ENCODE measurements at regions not wholly inside any gene's neighbourhood (a gene's known extent, or its start where the extent isn't known, plus 50 kb on each side); places are given as distances from the start of the nearest gene placed in this dataset.
"Not testable (repeated sequence)": the region's sequence is repeated elsewhere in the genome, so short reads cannot be mapped to it uniquely, and the experiment has no call there.

GRCh38 chr13:62418872-62419271 is 1003.2 kb upstream of the PCDH20 start:
- no peaks in the 10 kb centered on the region for H3K9me3 ChIP-seq (ENCODE audit: control insufficient read depth, low read length, poor library complexity, severe bottlenecking)
- Mint-ChIP-seq H3K36me3 (ENCODE audit: low read depth) (no peaks in the 10 kb centered on the region), H3K4me3 (no peak overlapping the region), H3K4me1 (no peaks in the 10 kb centered on the region), H3K27me3 (no peaks in the 10 kb centered on the region), H3K27ac (no peak overlapping the region)
- DNase-seq: no peak
- ATAC-seq: no peak

DNA sequence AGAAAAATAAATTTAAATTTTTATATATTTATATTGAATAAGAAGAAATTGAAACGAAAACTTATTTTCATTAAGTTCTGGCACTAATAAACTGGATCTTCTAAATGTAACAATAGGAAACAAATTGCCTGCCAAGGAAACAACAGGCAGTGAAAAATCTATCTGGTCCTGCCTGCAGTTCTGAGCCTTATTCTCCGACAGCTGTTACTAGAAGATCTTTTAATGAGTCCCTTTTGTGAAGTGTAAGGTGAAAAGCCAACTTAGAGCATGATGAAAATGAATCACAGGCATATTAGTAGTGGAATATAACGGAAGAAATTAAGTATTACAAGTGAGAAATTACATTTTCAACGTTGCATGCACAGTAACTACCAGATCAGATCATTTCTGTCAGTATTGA is 1002.7 kb upstream of the PCDH20 start:
- no peak for DNase-seq
- H3K4me3 Mint-ChIP-seq: no peak overlapping the region
- no peaks in the 10 kb centered on the region for H3K36me3 Mint-ChIP-seq (ENCODE audit: low read depth)
- no peak for ATAC-seq
- no peaks in the 10 kb centered on the region for H3K9me3 ChIP-seq (ENCODE audit: control insufficient read depth, low read length, poor library complexity, severe bottlenecking)
- H3K27ac Mint-ChIP-seq: no peak overlapping the region
- H3K4me1 Mint-ChIP-seq: no peaks in the 10 kb centered on the region
- H3K27me3 Mint-ChIP-seq: no peaks in the 10 kb centered on the region

- Mint-ChIP-seq H3K36me3 (ENCODE audit: low read depth) (no peaks in the 10 kb centered on the region), H3K27me3 (no peaks in the 10 kb centered on the region), H3K4me1 (no peaks in the 10 kb centered on the region), H3K4me3 (no peak overlapping the region), H3K27ac (no peak overlapping the region)
- no peaks in the 10 kb centered on the region for H3K9me3 ChIP-seq (ENCODE audit: control insufficient read depth, low read length, poor library complexity, severe bottlenecking)
- ATAC-seq (no peak), DNase-seq (no peak)
Measured at GRCh38 chr13:62407871-62408270, 992.2 kb upstream of the PCDH20 start.

- no peak for DNase-seq
- no peak overlapping the region for H3K27ac Mint-ChIP-seq
Measured at GRCh38 chr13:62388515-62388914, 972.9 kb upstream of the PCDH20 start.

DNA sequence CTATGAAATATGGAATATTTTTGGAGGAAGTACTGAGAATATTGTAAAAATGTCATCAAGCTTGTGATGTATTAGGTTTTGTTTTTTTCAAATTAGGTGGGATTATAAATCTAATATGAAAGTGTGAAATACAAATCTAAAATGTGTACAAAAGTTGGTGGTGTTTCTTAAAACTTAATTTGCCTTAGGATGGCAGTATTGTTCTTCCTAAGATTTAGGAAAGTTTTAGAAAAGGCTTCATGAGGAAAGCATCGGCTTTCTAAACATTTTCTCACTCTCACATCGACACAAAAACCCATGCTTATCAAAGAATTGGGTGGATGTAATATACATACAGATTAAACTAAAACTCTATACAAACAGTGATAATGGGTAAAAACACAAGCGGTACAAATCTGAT is 972.0 kb upstream of the PCDH20 start:
- Mint-ChIP-seq H3K27ac (no peak overlapping the region), H3K4me3 (no peak overlapping the region), H3K4me1 (no peaks in the 10 kb centered on the region), H3K36me3 (ENCODE audit: low read depth) (no peaks in the 10 kb centered on the region), H3K27me3 (no peaks in the 10 kb centered on the region)
- DNase-seq (no peak), ATAC-seq (no peak)
- no peaks in the 10 kb centered on the region for H3K9me3 ChIP-seq (ENCODE audit: control insufficient read depth, low read length, poor library complexity, severe bottlenecking)

More at GRCh38 chr13:62388515-62388914, 972.9 kb upstream of the PCDH20 start:
- no peaks in the 10 kb centered on the region for H3K9me3 ChIP-seq (ENCODE audit: control insufficient read depth, low read length, poor library complexity, severe bottlenecking)
- no peaks in the 10 kb centered on the region for H3K36me3 Mint-ChIP-seq (ENCODE audit: low read depth)
- no peaks in the 10 kb centered on the region for H3K4me1 Mint-ChIP-seq
- no peaks in the 10 kb centered on the region for H3K27me3 Mint-ChIP-seq
- no peak for ATAC-seq
- no peak overlapping the region for H3K4me3 Mint-ChIP-seq

DNA sequence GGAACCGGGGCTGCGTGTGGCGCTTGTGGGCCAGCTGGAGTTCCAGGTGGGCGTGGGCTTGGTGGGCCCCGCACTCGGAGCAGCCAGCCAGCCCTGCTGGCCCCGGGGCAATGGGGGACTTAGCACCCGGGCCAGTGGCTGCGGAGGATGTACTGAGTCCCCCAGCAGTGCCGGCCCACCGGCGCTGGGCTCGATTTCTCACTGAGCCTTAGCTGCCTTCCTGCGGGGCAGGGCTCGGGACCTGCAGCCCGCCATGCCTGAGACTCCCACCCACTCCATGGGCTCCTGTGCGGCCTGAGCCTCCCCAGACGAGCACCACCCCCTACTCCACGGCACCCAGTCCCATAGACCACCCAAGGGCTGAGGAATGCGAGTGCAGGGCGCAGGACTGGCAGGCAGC is 963.6 kb upstream of the PCDH20 start:
- H3K27me3 Mint-ChIP-seq; H3K4me3 Mint-ChIP-seq; H3K27ac Mint-ChIP-seq; H3K36me3 Mint-ChIP-seq (ENCODE audit: low read depth); H3K4me1 Mint-ChIP-seq; H3K9me3 ChIP-seq (ENCODE audit: control insufficient read depth, low read length, poor library complexity, severe bottlenecking); DNase-seq; ATAC-seq: not testable (repeated sequence)

GRCh38 chr13:62377838-62378237 is 962.2 kb upstream of the PCDH20 start:
- no peak for ATAC-seq

DNA sequence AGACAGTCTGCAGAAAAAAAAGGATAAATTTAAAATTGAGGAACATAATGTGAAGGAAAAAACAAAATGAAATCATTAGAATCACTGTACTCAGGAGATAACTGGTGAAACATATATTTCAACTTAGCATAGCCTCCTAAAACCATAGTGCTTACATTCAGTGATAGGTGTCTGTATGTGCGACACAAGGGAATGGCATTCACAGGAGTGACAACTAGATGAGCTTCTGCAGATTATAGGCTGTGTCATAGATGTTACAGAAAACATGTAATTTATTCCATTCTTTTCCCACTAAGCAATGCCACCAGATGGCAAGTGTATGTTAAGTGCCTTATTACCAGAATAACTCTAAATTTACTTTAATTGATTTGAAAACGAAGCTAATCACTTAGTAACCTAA is 960.0 kb upstream of the PCDH20 start:
- Mint-ChIP-seq H3K36me3 (ENCODE audit: low read depth) (no peaks in the 10 kb centered on the region), H3K27ac (no peak overlapping the region), H3K4me1 (no peaks in the 10 kb centered on the region), H3K4me3 (no peak overlapping the region), H3K27me3 (no peaks in the 10 kb centered on the region)
- DNase-seq: no peak
- no peaks in the 10 kb centered on the region for H3K9me3 ChIP-seq (ENCODE audit: control insufficient read depth, low read length, poor library complexity, severe bottlenecking)
- ATAC-seq: no peak

More at GRCh38 chr13:62377838-62378237, 962.2 kb upstream of the PCDH20 start:
- Mint-ChIP-seq H3K4me3 (no peak overlapping the region), H3K36me3 (ENCODE audit: low read depth) (no peaks in the 10 kb centered on the region), H3K27ac (no peak overlapping the region), H3K4me1 (no peaks in the 10 kb centered on the region), H3K27me3 (no peaks in the 10 kb centered on the region)
- DNase-seq: no peak
- H3K9me3 ChIP-seq (ENCODE audit: control insufficient read depth, low read length, poor library complexity, severe bottlenecking): no peaks in the 10 kb centered on the region

- Mint-ChIP-seq H3K27ac (no peak overlapping the region), H3K4me3 (no peak overlapping the region), H3K36me3 (ENCODE audit: low read depth) (no peaks in the 10 kb centered on the region), H3K4me1 (no peaks in the 10 kb centered on the region), H3K27me3 (no peaks in the 10 kb centered on the region)
- ATAC-seq: no peak
- no peak for DNase-seq
- no peaks in the 10 kb centered on the region for H3K9me3 ChIP-seq (ENCODE audit: control insufficient read depth, low read length, poor library complexity, severe bottlenecking)
Measured at GRCh38 chr13:62371737-62372136, 956.1 kb upstream of the PCDH20 start.

- not testable (repeated sequence) for ATAC-seq; H3K36me3 Mint-ChIP-seq (ENCODE audit: low read depth); H3K4me3 Mint-ChIP-seq; DNase-seq; H3K27ac Mint-ChIP-seq; H3K27me3 Mint-ChIP-seq; H3K9me3 ChIP-seq (ENCODE audit: control insufficient read depth, low read length, poor library complexity, severe bottlenecking); H3K4me1 Mint-ChIP-seq
Measured at GRCh38 chr13:62367971-62368370, 952.3 kb upstream of the PCDH20 start.

DNA sequence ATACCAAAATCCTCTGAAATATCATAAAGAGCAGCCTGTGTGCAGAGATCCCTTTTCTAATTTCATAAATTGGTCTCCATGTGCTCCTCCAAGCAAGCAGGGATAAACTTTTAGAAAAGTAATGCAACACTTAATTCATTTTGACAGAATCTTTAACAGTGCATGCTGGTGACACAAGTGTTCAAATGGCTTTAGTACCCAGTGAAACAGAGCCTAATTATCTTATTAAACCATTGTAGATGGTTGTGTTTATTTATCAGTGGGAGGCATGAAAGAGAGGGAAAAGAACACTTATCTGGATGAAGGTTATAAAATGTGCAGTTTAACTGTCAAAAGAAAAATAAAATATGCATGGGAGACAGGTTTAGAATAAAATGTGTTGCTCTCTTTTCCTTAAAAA is 945.0 kb upstream of the PCDH20 start:
- Mint-ChIP-seq H3K4me3 (no peak overlapping the region), H3K36me3 (ENCODE audit: low read depth) (no peaks in the 10 kb centered on the region), H3K27ac (no peak overlapping the region), H3K4me1 (no peaks in the 10 kb centered on the region), H3K27me3 (no peaks in the 10 kb centered on the region)
- ATAC-seq: no peak
- no peaks in the 10 kb centered on the region for H3K9me3 ChIP-seq (ENCODE audit: control insufficient read depth, low read length, poor library complexity, severe bottlenecking)
- DNase-seq: no peak

DNA sequence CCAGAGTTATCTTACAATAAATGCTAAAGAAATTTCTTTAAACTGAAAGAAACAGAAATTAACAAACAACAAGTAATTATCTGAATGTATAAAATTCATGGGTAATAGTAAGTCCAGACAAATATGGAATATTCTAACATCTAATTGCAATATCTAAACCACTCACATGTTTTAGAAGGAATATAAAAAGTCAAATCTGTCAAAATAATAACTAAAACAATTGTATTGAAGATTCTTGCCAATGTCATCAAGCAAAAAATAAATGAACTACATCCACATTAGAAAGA is 942.9 kb upstream of the PCDH20 start:
- Mint-ChIP-seq H3K27me3 (no peaks in the 10 kb centered on the region), H3K27ac (no peak overlapping the region), H3K4me1 (no peaks in the 10 kb centered on the region), H3K4me3 (no peak overlapping the region), H3K36me3 (ENCODE audit: low read depth) (no peaks in the 10 kb centered on the region)
- no peak for ATAC-seq
- no peaks in the 10 kb centered on the region for H3K9me3 ChIP-seq (ENCODE audit: control insufficient read depth, low read length, poor library complexity, severe bottlenecking)
- no peak for DNase-seq

DNA sequence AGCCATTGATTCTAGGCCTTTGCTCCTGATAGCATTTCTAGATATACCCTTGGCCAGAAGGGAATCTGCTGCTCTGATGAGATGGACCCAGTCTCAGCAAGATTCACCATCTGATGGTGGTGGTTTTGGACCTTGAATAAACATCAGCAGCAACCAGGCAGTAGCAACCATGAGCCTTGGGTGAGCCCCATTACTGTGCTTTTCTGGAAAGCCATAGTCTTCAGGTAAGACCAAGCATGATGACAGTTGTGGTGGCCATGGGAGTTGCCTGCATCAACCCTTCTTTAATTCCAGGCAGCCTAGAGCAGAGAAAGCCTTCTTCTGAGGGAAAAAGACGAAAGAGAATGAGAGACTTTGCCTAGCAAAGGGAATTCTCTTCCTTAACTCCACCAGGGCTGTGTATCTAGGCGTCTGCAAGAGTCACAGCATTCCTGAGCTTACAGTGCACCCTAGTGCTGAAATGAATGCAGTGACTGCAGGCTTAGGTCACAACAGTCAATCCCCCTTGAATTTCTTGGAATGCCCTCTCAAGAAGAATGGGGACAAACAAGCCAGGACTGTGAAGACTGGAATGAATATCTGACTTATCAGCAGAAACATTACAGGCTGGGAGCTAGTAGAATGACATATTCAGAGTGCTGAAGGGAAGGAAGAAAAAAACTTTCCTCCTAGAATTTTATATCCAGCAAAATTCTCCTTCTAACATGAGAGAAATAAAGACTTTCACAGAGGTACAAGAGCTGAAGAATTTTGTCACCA is 942.4 kb upstream of the PCDH20 start:
- no peaks in the 10 kb centered on the region for H3K27me3 Mint-ChIP-seq
- no peaks in the 10 kb centered on the region for H3K36me3 Mint-ChIP-seq (ENCODE audit: low read depth)
- DNase-seq: no peak
- no peak overlapping the region for H3K4me3 Mint-ChIP-seq
- no peak overlapping the region for H3K27ac Mint-ChIP-seq
- no peaks in the 10 kb centered on the region for H3K4me1 Mint-ChIP-seq
- H3K9me3 ChIP-seq (ENCODE audit: control insufficient read depth, low read length, poor library complexity, severe bottlenecking): no peaks in the 10 kb centered on the region
- ATAC-seq: no peak

DNA sequence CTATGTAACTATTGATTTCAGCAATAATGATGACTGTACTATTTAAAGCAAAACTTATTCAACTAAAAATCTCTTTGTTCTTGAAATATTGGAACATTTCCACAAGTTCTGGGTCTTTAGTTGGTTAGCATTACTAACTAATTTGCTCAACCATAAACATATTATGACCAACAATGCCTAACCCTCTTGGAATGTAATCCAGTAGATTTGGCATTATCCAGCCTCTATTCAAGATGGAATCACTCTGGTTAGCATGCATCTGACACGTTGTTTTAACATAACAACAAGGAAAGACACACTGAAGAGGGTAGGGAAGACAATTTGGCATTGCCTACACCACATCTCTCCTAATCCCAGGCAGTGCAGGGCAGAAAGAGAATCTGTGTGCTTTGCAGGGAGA is 941.3 kb upstream of the PCDH20 start:
- Mint-ChIP-seq H3K36me3 (ENCODE audit: low read depth) (no peaks in the 10 kb centered on the region), H3K27ac (no peak overlapping the region), H3K4me1 (no peaks in the 10 kb centered on the region), H3K27me3 (no peaks in the 10 kb centered on the region), H3K4me3 (no peak overlapping the region)
- ATAC-seq: no peak
- H3K9me3 ChIP-seq (ENCODE audit: control insufficient read depth, low read length, poor library complexity, severe bottlenecking): no peaks in the 10 kb centered on the region
- DNase-seq: no peak

Measured in T-helper 17 cell (primary cell).